ENCODE measurements at regions not wholly inside any gene's neighbourhood (a gene's known extent, or its start where the extent isn't known, plus 50 kb on each side); places are given as distances from the start of the nearest gene placed in this dataset.

DNA sequence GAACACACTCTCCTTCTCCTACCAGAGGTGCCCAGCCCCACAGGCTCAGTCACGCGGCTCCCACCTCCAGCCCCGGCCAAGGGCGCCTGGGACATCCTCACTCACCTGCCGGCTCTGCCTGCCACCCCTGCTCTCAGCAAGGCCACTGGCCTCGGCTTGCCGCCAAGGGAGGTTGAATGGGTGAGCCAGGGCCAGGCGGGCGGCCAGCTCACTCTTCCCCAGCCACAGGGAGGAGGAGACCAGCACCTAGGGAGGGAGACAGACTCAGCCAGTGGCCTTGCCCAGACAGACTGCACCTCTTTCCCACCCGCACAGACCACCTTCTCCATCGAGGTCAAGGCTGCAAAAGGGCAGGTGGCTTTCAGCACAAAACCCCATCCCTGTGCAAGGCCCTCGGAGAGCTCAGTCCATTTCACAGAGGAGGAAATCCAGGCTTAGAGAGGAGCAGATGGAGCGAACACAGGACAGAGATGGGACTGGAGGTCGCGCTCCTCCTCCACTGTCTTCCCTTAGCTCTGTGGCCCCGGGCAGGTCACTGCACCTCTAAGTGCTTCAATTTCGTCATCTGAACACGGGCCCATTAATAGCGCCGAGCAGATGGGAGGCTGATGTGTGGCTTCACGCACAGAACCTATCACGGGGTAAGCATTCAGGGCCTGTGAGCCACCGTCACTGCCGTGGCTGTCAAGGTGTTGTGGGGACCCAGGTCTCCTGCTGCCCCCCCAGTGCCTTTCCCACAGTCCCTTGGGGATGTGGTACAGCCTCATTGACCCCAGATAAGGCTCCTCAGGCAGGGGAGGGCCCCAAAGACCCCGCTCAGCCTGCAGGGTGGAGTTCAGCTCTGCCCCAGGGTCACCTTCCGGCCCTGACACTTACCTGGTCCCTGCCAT is 56.1 kb downstream of the RMI2 start:
- DNase-seq, result no peak

GRCh38 chr16:11402051-11402744 is 56.9 kb downstream of the RMI2 start:
- DNase-seq, result no peak

DNA sequence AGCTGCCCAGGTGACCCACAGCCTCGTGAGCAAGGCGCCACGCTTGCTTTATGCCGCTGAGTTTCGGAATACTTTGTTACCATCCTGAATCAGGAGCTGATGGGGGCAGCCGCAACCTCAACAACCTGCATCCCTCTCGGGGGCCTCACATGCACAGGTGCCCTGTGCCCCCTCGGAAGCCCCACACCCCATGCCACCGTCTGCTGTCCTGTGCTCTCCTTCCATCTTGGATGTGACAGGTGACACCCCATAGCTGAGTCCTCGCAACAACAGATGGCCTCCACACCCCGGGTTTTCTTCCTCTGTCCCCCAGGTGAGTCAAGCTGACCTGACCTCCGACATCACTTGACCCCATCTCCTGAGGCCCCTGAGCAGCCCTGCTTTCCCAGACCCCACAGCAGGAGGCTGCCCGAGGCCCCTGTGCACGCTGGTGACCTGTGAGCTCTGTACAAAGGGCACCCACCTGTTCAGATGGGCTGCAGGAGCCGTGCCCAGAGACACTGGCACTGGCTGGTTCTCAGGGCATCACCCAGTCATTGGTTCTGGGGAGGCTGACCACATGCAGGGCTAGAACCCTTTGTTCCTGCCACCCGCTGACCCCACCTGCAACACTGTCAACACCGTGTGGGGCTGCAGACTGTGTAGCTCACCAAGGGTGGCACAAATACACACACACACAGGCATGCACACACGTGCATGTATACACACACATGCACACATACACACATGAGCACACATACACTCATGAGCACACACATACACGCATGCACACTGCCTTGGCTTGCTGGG is 57.7 kb downstream of the RMI2 start:
- DNase-seq, result no peak

GRCh38 chr16:11403534-11403795 is 58.2 kb downstream of the RMI2 start:
- no peak for DNase-seq

DNA sequence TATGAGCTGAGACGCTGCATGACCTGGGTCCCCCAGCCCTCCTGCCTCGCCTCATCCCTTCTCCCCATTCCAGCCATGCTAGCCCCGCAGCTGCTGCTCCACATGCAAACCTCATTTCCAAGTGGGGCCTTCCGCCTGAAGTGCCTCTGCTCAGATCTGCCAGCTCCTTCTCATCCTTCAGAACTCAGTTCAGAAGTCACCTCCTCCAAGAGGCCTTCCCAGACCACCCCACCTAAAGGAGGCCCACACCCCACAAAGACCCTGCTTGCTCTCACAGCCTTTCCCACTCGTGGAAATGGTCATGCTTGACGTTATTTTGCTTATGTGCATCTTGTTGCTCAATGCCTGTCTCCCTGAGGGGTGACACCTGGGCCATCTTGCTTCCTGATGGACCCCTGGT is 58.7 kb downstream of the RMI2 start:
- no peak for DNase-seq

DNA sequence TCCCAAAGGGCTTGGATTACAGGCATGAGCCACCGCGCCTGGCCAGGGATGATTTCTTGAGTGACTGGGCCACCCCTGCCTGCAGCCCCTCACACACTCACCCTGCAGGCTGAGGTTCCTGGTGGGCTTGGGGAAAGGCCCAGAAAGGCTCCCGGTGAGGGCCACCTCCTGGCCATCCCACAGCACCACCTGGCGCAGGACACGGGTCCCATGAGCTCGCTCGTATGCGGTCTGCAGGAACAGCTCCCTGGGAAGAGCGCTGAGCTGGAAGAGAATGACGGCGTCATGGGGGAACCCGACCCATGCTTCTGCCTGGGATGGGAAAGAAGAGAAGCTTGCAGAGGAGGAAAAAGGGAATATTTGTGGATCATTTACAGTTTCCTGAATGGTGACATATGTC is 59.3 kb downstream of the RMI2 start:
- no peak for DNase-seq

- no peak for DNase-seq
These were observed 60.3 kb downstream of the RMI2 start for GRCh38 chr16:11405331-11406176.

DNA sequence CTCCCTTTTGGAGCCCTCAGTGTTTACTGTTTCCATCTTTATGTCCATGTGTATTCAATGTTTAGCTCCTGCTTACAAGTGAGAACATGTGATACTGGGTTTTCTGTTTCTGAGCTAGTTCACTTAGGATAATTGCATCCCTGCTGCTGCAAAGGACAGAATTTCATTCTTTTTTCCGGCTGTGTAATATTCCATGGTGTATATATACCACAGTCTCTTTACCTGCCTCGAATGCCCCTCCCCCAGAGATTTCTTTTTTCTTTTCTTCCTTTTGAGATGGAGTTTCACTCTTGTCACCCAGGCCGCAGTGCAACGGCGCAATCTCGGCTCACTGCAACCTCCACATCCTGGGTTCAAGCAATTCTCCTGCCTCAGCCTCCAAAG is 60.9 kb downstream of the RMI2 start:
- DNase-seq, result no peak

GRCh38 chr16:11407047-11407982 is 62.1 kb downstream of the RMI2 start:
- DNase-seq, result peak; percentile 61

DNA sequence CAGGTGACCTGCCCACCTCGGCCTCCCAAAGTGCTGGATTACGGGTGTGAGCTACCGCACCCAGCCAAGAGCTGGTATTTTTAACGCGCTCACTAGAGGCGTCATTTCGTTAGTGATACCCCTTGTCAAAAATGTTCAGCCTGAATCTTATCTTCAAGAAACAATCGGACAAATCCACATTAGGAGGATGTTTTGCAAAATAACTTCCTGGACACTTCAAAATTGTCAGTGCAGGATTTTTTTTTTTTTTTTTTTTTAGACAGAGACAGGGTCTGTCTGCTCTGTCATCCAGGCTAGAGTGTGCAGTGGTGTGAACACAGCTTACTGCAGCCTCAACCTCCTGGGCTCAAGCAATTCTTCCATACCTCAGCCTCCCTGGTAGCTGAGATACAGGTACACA is 63.0 kb downstream of the RMI2 start:
- DNase-seq, result no peak

DNA sequence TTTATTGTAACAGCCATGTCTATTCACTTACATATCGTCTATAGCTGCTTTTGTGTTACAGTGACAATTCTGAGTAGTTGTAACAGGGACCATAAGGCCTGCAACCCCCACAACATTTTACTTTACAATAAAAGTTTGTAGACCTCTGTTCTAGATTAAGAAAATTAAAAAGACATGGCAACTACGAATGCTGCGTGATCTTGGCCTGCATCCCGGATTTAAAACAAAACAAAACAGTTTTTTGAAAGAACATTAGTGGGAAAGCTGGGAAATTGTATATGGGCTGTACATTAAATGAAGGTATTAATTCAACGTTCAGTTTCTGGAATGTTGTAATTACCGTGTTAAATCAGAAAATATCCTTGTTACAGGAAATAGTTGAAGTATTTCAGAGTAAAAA is 64.1 kb downstream of the RMI2 start:
- peak; percentile 75 for DNase-seq

GRCh38 chr16:11410376-11411058 is 65.3 kb downstream of the RMI2 start:
- no peak for DNase-seq

GRCh38 chr16:11411059-11411550 is 65.8 kb downstream of the RMI2 start:
- DNase-seq, result no peak

- no peak for DNase-seq
These were observed 67.1 kb downstream of the RMI2 start for GRCh38 chr16:11412175-11412904.

DNA sequence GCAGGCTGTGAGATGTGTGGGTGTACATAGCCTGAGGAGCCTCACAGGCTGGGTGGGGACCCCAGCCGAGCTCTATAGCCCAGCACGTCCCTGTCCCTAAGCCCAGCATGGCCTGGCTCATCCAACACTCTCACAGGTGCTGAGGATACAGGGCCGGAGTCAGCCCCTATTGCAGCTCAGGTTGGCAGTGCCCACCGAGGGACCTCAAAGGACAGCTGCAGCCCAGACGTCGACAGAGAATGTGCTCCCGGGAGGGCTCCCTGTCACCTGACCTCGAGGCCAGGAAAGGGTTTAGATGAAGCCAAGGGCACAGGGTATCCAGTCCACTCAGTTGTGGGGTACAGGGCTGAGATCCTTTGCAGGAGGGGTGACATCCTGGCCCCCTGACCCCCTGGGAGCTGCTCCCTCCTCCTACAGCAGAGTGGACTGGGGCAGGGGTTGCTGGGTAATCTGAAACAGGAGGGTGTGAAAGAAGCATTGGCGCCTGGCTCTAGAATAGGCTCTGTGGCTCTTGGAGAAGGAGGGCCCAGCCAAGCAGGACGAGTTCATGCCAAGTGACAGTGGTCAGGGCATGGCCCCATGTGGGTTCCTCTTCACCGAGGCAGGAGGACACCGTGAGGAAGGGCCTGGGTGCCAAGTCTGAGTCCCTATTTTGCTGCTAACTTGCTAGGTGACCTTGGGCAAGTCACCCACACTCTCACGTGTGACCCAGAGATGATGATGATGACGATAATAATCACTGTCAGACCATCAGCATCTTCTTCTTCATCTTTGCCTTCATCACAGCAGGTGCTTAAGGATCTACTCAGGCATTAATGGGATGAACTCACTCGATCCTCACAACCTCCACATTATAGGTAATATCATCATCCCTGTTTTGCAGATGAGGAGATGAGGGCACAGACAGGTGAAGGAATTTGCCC is 68.0 kb downstream of the RMI2 start:
- no peak for DNase-seq

DNA sequence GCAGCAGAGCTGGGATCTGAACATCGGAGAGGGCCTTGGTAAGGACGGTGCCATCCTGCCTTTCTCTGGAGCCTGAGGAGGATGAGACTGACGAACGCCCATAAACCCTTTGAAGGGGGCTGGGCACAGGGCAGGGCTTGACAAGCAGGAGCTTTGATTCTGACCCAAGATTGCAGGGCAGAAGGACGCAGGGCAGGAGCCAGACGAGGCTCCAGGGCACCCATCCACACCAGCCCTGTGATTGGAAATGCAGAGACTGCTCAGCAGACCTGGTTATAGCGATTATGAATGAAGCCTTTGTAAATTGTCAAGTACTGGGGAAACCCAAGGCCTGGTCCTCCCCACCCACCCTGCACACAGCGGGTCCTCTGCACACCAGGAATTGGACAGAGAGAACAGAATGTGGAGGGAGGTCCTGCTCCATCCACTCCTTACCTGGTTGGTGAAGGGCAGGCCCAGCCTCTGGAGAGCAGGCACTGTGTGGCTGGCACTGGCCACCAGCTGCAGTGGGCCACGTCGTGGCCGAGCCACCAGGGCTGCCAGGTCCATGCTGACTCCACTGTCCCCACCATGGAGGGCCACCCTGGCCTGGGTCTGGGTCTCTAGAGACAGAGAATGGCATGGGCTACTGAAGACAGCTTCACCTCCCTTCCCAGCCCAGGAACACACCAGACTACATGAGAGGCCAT is 68.8 kb downstream of the RMI2 start:
- DNase-seq, result no peak

DNA sequence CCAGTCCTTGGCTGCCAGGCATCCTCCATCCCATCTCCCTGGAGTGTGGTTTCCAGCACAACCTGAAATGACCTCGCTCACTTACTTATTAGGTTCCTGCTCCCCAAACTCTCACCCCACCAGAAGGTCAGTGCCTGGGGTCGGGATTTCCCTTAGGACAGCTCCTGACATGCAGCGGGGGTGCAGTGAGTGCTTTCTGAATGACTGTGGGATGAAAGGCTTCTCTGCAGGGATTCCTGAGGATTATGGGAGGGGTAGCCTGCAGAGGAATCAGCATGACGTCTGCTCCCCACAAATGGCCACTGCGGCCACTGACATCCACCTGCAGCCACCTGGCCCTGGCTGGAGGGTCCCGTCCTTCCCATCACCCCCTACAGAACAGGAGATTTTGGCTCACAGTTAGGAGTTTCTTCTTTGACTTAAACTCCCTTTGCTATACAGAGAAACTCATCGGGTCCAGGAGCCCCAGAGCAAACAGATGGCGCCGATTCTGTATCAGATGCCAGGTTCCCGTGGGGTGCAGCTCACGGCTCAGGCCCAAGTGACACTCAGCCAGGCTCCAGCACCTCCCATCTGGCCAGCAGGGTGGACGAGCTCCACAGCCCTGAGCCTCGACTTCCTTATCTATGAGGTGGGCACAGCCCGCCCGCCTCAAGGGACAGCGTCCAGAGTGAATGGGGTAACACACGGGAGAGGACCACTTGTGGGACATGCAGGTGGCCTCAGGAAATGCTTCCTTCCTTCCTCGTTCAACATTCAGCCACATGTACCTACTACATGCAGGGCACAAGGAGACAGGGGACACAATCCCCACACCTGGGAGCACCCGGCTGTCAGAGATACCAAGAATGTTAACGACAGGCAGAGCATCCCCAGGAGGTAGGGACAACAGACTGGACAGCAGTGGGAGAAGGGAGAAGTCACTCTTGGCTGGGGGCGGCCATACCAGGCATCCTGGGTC is 69.8 kb downstream of the RMI2 start:
- no peak for DNase-seq
